Mononuclear cell (primary cell): ENCODE measurements at regions not wholly inside any gene's neighbourhood (a gene's known extent, or its start where the extent isn't known, plus 50 kb on each side); places are given as distances from the start of the nearest gene placed in this dataset.
"Not testable (repeated sequence)": the region's sequence is repeated elsewhere in the genome, so short reads cannot be mapped to it uniquely, and the experiment has no call there.

Source experiments
- H3K27me3 ChIP-seq: 2 replicates; pipeline ENCODE4 v1.6.0; 2011; ENCODE audit warnings: low read length, control low read depth; ENCODE audit not compliant: insufficient read depth
- H3K4me1 ChIP-seq: 2 replicates; pipeline ENCODE4 v1.5.1; 2011; ENCODE audit warnings: mild to moderate bottlenecking, low read length, control low read depth; ENCODE audit not compliant: insufficient read depth
- H3K4me3 ChIP-seq: 2 replicates; pipeline ENCODE4 v1.5.1; 2011; ENCODE audit warnings: mild to moderate bottlenecking, low read length, moderate library complexity
- H3K9me3 ChIP-seq: 2 replicates; pipeline ENCODE4 v1.5.1; 2011; ENCODE audit warnings: low read depth, mild to moderate bottlenecking, control low read depth, low read length

GRCh38 chr2:176567361-176567760 lies 298.1 kb downstream of the MTX2 start:
- no peaks in the 10 kb centered on the region for H3K9me3 ChIP-seq
- no peak overlapping the region for H3K4me3 ChIP-seq
- H3K4me1 ChIP-seq: no peaks in the 10 kb centered on the region
- H3K27me3 ChIP-seq: peaks cover 11% of the 10 kb centered on the region

DNA sequence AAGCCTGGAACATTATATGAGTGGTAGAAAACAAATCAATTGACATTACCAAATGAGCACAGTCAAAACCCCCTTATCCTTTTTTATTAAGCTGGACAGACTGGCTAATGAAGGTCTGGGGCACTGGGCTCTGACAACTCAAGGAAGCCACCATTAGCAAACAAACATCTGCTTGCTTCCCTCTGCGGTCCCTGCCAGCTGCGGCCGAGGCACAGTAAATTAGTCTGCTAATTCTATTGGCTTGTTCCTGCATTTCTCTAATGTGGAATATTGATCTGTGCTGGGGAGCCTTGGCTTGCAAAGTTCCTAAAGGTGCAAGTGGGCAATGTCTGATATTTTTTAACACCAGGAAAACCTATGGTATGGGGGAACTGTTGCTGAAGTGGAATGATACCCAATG lies 300.3 kb downstream of the MTX2 start:
- Histone ChIP-seq H3K4me1 (no peaks in the 10 kb centered on the region), H3K27me3 (peaks cover 15% of the 10 kb centered on the region), H3K9me3 (no peaks in the 10 kb centered on the region), H3K4me3 (no peak overlapping the region)

DNA sequence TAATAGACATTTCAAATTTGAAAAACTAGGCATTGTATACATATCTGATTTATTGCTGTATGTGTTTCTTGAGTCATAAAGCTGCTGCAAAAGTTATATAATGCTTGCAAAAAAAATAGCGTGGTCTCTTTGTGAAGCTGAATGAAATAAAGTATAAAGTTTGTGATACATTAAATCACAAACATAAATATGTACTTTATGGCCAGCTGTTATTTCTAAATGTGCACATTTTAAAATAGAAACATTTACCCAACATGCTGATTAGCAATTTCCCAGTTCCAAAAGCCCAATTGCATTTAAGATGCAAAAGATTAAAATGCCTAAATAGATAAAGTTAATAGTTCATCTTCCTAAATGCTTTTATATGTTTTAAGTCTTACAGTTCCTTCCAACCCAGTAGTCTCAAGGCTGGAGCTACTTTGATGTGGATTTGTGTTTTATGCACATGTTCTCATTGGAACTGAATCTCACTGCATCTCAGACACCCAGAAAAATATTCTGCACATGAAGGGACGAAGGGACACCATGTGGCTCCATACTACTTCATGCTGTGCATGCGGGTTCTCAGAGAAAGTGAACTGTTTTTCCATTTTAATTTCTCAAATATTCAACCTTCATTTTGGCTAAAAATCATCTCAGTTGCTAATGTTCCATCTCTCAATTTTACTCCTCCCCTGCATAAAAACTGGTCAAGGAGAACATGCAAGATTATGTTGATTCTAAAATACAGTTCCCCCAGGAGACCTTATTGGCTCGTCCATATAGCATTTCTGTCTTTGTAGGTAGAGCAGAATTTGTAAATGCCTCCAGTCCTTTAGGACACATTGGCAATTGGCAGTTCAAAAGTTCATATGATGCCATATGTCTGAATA lies 304.6 kb downstream of the MTX2 start:
- Histone ChIP-seq H3K4me3 (no peak overlapping the region), H3K27me3 (peaks cover 10% of the 10 kb centered on the region), H3K4me1 (no peaks in the 10 kb centered on the region), H3K9me3 (no peaks in the 10 kb centered on the region)

GRCh38 chr2:176574484-176575236 lies 305.4 kb downstream of the MTX2 start:
- Histone ChIP-seq H3K27me3 (peaks cover 14% of the 10 kb centered on the region), H3K4me3 (no peak overlapping the region), H3K9me3 (no peaks in the 10 kb centered on the region), H3K4me1 (no peaks in the 10 kb centered on the region)

- H3K9me3 ChIP-seq: no peaks in the 10 kb centered on the region
- H3K27me3 ChIP-seq: peaks cover 14% of the 10 kb centered on the region
- H3K4me1 ChIP-seq: no peaks in the 10 kb centered on the region
- no peak overlapping the region for H3K4me3 ChIP-seq
Measured at GRCh38 chr2:176575237-176575744, 306.0 kb downstream of the MTX2 start.

- Histone ChIP-seq H3K4me1 (no peaks in the 10 kb centered on the region), H3K4me3 (no peak overlapping the region)
Measured at GRCh38 chr2:176577054-176577453, 307.8 kb downstream of the MTX2 start.

GRCh38 chr2:176578292-176578691 lies 309.1 kb downstream of the MTX2 start:
- H3K4me3 ChIP-seq, H3K4me1 ChIP-seq, H3K9me3 ChIP-seq: not testable (repeated sequence)
- peaks cover 10% of the 10 kb centered on the region for H3K27me3 ChIP-seq

More at GRCh38 chr2:176577054-176577453, 307.8 kb downstream of the MTX2 start:
- Histone ChIP-seq H3K9me3 (no peaks in the 10 kb centered on the region), H3K27me3 (peaks cover 11% of the 10 kb centered on the region)

DNA sequence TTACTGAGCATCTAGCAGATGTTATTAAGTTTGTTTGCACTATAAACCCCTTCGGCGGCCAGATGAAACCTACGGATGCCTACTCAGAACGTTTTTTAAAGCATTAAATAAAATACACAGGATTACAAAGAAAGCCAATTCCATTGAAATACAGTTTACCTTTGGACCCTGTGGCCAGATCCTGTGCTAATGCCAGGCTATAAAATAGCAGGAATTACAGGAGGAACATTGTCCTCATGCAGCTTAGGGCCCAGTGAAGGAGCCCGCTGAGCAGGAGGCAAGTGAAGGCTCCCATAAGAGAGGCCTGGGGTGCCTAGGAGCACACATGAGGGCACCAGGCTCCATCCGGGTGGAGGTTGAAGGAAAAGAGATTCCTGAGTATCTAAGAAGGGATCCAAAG lies 310.4 kb downstream of the MTX2 start:
- H3K4me3 ChIP-seq: no peak overlapping the region
- no peaks in the 10 kb centered on the region for H3K9me3 ChIP-seq
- no peaks in the 10 kb centered on the region for H3K4me1 ChIP-seq
- peaks cover 10% of the 10 kb centered on the region for H3K27me3 ChIP-seq

GRCh38 chr2:176581557-176582165 lies 312.4 kb downstream of the MTX2 start:
- Histone ChIP-seq H3K4me3 (no peak overlapping the region), H3K4me1 (no peaks in the 10 kb centered on the region), H3K27me3 (peaks cover 7% of the 10 kb centered on the region), H3K9me3 (no peaks in the 10 kb centered on the region)

GRCh38 chr2:176582176-176582575 lies 312.9 kb downstream of the MTX2 start:
- H3K4me3 ChIP-seq: no peak overlapping the region
- H3K27me3 ChIP-seq: peaks cover 7% of the 10 kb centered on the region
- no peaks in the 10 kb centered on the region for H3K4me1 ChIP-seq
- H3K9me3 ChIP-seq: no peaks in the 10 kb centered on the region

DNA sequence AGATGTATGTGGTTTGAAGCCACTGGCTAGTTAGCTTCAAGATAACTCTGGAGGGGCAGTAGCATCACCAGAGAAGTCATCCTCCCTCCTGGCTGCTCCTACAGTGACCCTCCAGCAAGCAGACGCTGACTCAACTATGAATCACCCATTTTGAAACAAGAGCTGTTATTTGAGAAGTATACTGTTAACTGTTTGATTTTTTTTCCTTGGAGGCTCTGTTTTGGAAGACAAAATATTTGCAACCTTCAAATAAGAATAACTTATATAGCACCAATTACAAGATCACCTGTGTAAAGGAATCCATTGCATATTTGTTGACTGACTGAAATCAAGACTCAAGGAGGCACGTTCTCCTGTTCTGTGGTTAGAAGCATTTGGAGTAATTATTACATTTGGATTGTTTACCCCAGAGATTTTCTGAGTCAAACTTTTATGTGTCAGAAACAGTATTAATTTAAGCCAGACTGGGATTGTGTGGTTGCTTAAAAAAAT lies 313.8 kb downstream of the MTX2 start:
- Histone ChIP-seq H3K4me1 (no peaks in the 10 kb centered on the region), H3K4me3 (no peak overlapping the region), H3K9me3 (no peaks in the 10 kb centered on the region), H3K27me3 (peaks cover 7% of the 10 kb centered on the region)

- Histone ChIP-seq H3K27me3 (peaks cover 7% of the 10 kb centered on the region), H3K9me3 (no peaks in the 10 kb centered on the region), H3K4me3 (no peak overlapping the region), H3K4me1 (no peaks in the 10 kb centered on the region)
Measured at GRCh38 chr2:176583607-176584006, 314.4 kb downstream of the MTX2 start.

DNA sequence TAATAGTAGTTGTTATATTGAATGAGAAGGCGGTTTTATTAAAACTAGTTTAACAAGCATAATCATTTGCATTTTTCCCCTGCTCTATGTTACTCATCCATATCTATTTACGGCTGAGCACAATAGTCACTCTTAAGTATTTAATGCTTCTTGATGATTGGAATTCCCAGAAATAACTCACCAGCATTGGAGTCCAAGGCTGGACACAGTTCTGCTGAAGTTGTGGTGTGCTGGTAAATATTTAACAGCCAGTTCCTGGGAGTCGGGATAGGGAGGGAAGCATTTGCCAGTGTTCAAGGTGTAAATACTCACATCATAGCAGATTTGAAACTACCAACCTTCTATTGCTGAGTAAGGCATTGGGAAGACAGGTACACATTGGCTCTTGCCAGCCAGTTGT lies 315.1 kb downstream of the MTX2 start:
- H3K4me3 ChIP-seq: no peak overlapping the region
- H3K4me1 ChIP-seq: no peaks in the 10 kb centered on the region
- no peaks in the 10 kb centered on the region for H3K9me3 ChIP-seq
- H3K27me3 ChIP-seq: peaks cover 4% of the 10 kb centered on the region

DNA sequence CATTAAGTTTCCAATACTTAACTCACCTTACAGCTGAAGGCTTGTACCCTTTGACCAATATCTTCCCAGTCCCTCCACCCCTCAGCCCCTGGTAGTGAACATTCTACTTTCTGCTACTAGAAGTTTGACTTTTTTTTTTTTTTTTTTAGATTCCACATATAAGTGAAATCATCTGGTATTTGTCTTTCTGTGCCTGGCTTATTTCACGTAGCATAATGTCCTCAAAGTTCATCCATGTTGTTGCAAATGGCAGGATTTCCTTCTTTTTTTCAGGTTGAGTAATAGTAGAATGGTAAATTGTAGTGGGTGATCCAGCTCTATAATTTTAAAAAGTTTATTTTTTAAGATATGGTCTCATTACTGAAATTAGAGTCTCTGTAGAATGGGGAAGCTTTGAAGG lies 316.0 kb downstream of the MTX2 start:
- H3K4me1 ChIP-seq: no peaks in the 10 kb centered on the region
- peaks cover 4% of the 10 kb centered on the region for H3K27me3 ChIP-seq
- H3K9me3 ChIP-seq: no peaks in the 10 kb centered on the region
- no peak overlapping the region for H3K4me3 ChIP-seq

GRCh38 chr2:176585791-176586190 lies 316.5 kb downstream of the MTX2 start:
- H3K4me1 ChIP-seq: no peaks in the 10 kb centered on the region

More at GRCh38 chr2:176585791-176586190, 316.5 kb downstream of the MTX2 start:
- Histone ChIP-seq H3K9me3 (no peaks in the 10 kb centered on the region), H3K27me3 (peaks cover 4% of the 10 kb centered on the region), H3K4me3 (no peak overlapping the region)
